NCI-H1048 (cell line): ENCODE measurements at regions not wholly inside any gene's neighbourhood (a gene's known extent, or its start where the extent isn't known, plus 50 kb on each side); places are given as distances from the start of the nearest gene placed in this dataset.
"Not testable (repeated sequence)": the region's sequence is repeated elsewhere in the genome, so short reads cannot be mapped to it uniquely, and the experiment has no call there.

Experiments
- DNase-seq: peaks from one replicate; lab custom pipeline; 2025; lab: John Stamatoyannopoulos, UW

DNA sequence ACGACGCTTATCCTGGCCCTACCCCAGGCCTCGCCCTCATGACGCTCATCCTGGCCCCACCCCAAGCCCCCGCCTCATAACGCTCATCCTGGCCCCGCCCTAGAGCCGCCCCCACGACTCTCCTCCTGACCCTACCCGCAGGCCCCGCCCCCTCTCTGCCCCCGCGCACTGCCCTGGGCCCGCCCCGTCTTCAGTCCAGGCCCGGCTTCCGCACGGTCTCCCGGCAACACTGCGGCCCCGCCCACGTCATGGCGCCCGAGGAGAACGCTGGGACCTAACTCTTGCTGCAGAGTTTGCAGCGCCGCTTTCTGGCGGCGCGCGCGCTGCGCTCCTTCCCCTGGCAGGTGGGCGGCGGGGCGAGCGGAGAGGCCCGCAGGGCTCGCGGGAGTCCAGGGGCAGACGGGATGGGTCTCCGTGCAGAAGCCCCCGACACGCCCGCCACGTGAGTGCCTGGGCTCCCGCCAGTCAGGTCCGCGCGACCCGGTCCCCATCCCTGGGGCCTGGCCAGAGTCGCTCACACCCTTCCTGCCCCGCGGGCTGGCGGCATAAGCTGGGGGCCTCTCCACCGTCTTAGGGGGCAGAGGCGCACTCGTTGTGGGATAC is 52.5 kb upstream of the ROPN1B start:
- peak; percentile 86 for DNase-seq

DNA sequence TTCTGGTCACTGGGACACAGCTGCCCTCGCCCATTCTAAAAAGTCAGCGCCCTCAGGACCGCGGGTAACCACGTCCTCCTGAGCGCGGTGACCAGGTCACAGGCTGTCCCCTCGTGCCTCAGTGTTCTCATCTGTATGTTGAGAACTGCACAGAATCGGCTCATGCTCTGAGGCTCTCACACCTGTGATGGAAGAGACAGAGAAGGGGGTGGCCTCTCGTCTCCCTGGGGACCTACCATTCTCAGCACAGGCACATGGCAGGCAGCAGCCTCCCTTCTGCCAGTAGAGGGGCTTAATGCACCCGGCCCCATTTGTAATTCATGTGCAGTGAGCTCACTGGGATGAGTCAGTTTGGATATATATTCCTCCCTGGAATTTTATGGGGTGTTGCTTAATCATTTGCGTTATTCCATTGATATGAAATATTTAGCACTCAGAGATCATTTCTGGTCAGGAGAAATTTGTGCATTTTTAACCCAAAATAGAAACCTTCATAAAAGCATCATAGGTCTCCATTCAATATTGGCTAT is 51.9 kb upstream of the ROPN1B start:
- DNase-seq, result not testable (repeated sequence)

DNA sequence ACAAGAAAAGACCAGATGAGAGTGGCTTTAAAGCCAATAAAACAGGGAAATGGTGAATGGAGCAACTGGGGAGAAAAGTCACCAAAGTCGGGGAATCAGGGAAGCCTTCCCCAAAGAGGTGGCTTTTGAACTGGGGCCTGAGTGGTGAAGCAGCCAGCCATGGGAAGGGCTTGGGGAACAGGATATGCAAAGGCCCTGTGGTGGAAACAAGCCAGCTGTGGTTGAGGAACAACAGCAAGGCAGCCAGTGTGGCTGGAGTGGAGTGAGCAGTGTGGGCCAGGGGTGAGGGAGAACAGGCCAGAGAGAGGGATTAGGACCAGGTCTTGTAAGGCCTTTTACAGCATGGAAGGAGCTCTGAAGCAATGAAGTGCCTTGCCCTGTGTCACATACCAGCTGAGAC is 51.0 kb upstream of the ROPN1B start:
- DNase-seq, result not testable (repeated sequence)

DNA sequence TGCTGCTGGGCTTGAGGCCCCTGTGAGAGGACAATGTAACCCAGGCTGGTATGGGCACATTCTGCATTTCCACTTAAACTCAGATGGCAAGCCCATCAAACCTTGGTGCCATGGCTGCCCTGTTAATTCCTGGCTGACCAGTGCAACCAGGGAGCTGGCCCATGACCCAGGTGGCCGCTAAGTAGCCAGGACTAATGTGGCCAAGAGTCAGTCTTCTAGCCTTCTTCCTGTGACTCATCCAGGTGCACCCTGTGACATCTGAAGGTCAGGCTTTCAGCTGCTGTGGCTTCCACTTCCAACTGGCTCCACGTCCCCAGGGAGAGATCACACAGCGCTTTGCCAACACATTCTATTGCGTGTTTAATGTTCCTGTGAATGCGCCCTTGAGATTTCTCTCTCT is 50.5 kb upstream of the ROPN1B start:
- DNase-seq, result not testable (repeated sequence)

DNA sequence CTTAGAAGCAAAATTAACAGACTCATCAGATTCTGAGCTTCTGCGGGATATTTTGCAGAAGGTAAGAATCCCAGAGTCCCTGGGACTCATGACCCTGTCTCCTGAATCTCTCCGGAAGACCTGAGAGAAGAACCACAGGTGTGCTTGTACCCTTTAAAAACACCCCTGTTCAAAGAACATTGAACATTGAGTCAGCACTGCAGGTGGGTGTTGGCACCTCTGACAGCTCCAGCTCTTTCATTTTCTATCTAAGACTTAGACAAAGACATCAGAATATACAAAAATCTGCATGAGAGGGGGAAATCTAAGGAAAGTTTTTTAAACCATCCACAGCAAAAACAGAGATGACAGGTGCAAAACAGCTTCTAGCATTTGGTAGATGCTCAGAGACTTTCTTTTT is 50.1 kb upstream of the ROPN1B start:
- DNase-seq, result not testable (repeated sequence)
